ENCODE measurements at regions not wholly inside any gene's neighbourhood (a gene's known extent, or its start where the extent isn't known, plus 50 kb on each side); places are given as distances from the start of the nearest gene placed in this dataset.

DNA sequence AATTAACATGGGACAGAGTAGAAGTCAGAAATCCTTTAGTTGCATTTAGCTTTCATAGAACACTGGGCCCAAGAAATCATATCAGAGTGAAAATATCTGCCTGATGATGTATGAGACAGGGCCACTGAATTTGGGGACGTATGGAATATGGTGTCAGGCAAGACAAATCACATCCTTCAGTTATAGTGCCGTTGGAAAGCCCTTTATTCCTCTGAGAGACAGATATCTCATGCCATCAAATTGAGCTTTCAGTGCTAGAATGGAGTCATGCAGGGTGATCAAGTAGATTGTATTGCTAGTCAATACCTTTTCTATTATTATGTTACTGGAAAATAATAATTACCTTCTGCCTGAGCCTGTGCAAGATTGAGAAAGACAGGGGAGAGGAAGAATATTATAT lies 398.2 kb upstream of the RARB start:
- TF ChIP-seq, protein P1, sequence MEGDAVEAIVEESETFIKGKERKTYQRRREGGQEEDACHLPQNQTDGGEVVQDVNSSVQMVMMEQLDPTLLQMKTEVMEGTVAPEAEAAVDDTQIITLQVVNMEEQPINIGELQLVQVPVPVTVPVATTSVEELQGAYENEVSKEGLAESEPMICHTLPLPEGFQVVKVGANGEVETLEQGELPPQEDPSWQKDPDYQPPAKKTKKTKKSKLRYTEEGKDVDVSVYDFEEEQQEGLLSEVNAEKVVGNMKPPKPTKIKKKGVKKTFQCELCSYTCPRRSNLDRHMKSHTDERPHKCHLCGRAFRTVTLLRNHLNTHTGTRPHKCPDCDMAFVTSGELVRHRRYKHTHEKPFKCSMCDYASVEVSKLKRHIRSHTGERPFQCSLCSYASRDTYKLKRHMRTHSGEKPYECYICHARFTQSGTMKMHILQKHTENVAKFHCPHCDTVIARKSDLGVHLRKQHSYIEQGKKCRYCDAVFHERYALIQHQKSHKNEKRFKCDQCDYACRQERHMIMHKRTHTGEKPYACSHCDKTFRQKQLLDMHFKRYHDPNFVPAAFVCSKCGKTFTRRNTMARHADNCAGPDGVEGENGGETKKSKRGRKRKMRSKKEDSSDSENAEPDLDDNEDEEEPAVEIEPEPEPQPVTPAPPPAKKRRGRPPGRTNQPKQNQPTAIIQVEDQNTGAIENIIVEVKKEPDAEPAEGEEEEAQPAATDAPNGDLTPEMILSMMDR (IDR thresholded peaks at IDR 0.05) = no peak
- TF ChIP-seq POLR2A (IDR thresholded peaks at IDR 0.05) (no peak), POLR2AphosphoS5 (IDR thresholded peaks at IDR 0.05; ENCODE audit: insufficient read depth in 1 of 2, low read depth in 1 of 2) (no peak)
